HEK293 (cell line): ENCODE measurements at regions not wholly inside any gene's neighbourhood (a gene's known extent, or its start where the extent isn't known, plus 50 kb on each side); places are given as distances from the start of the nearest gene placed in this dataset.

Experiments
- CTCF ChIA-PET: fragments of 350-600 bp; formaldehyde crosslinking; extraction: SDS; loops from one replicate; lab custom pipeline; 2021; ENCODE audit warnings: antibody characterized with exemption; lab: Yijun Ruan, JAX
- POLR2A ChIA-PET: fragments of 300-600 bp; formaldehyde crosslinking; extraction: SDS; loops from one replicate; lab custom pipeline; 2020; ENCODE audit warnings: antibody characterized with exemption, inconsistent platforms; lab: Yijun Ruan, JAX
- H3K27ac ChIP-seq: fragments of 200-500 bp; sonication (Bioruptor generic); 2 replicates; pipeline ENCODE4 v1.5.1; 2014; ENCODE audit warnings: low read depth, low read length, control low read depth, inconsistent platforms; ENCODE audit errors: extremely low read depth
- H3K36me3 ChIP-seq, 2 experiments: fragments of 200-500 bp in 1 of 2; sonication (Bioruptor generic) in 1 of 2; 1 replicate in 1 of 2; 2 replicates in 1 of 2; pipeline ENCODE4 v1.5.1; 2014 to 2017; ENCODE audit warnings: inconsistent platforms in 2 of 2, low read length in 2 of 2; ENCODE audit not compliant: control insufficient read depth in 2 of 2, insufficient read depth in 1 of 2
- H3K4me1 ChIP-seq: fragments of 200-500 bp; sonication (Bioruptor generic); 2 replicates; pipeline ENCODE4 v1.5.1; 2014; ENCODE audit warnings: mild to moderate bottlenecking, low read length, inconsistent platforms; ENCODE audit not compliant: control insufficient read depth, insufficient read depth
- H3K4me3 ChIP-seq: 2 replicates; pipeline ENCODE4 v1.5.1; 2011; ENCODE audit warnings: low read depth, mild to moderate bottlenecking, control low read depth, low read length, moderate library complexity
- H3K9me3 ChIP-seq: fragments of 200-500 bp; sonication (Bioruptor generic); 2 replicates; pipeline ENCODE4 v1.5.1; 2014; ENCODE audit warnings: low read depth, low read length, inconsistent platforms; ENCODE audit not compliant: control insufficient read depth, insufficient read depth
- FEZF1 ChIP-seq: fragments of 450-650 bp; formaldehyde crosslinking; IDR thresholded peaks from 2 replicates; pipeline ENCODE4 v1.5.1; 2016; ENCODE audit warnings: missing biosample characterization, missing genetic modification characterization
- KLF7 ChIP-seq: fragments of 450-650 bp; formaldehyde crosslinking; IDR thresholded peaks from 2 replicates; pipeline ENCODE4 v1.5.1; 2016; ENCODE audit warnings: missing biosample characterization, missing genetic modification characterization, borderline replicate concordance
- KLF8 ChIP-seq: fragments of 450-650 bp; formaldehyde crosslinking; IDR thresholded peaks from 2 replicates; pipeline ENCODE4 v1.5.1; 2016; ENCODE audit warnings: missing biosample characterization, missing genetic modification characterization
- SP2 ChIP-seq: fragments of 450-650 bp; formaldehyde crosslinking; IDR thresholded peaks from 2 replicates; pipeline ENCODE4 v1.5.1; 2016; ENCODE audit warnings: missing biosample characterization, missing genetic modification characterization
- WT1 ChIP-seq: fragments of 450-650 bp; formaldehyde crosslinking; IDR thresholded peaks from 2 replicates; pipeline ENCODE4 v1.5.1; 2016; ENCODE audit warnings: missing biosample characterization, missing genetic modification characterization
- ZBTB7A ChIP-seq: fragments of 450-650 bp; formaldehyde crosslinking; IDR thresholded peaks from 2 replicates; pipeline ENCODE4 v1.5.1; 2016; ENCODE audit warnings: low read depth, missing biosample characterization, missing genetic modification characterization
- ZNF121 ChIP-seq: fragments of 450-650 bp; formaldehyde crosslinking; IDR thresholded peaks from 2 replicates; pipeline ENCODE4 v1.5.1; 2016; ENCODE audit warnings: missing biosample characterization, missing genetic modification characterization
- ZNF223 ChIP-seq: fragments of 450-650 bp; formaldehyde crosslinking; IDR thresholded peaks from 2 replicates; pipeline ENCODE4 v1.5.1; 2016; ENCODE audit warnings: missing biosample characterization, missing genetic modification characterization
- ZNF248 ChIP-seq: fragments of 450-650 bp; formaldehyde crosslinking; IDR thresholded peaks from 2 replicates; pipeline ENCODE4 v1.5.1; 2017; ENCODE audit warnings: missing biosample characterization, missing genetic modification characterization
- ZNF48 ChIP-seq: fragments of 450-650 bp; formaldehyde crosslinking; IDR thresholded peaks from 2 replicates; pipeline ENCODE4 v1.5.1; 2016; ENCODE audit warnings: missing biosample characterization, missing genetic modification characterization
- ZNF560 ChIP-seq: fragments of 450-650 bp; formaldehyde crosslinking; IDR thresholded peaks from 2 replicates; pipeline ENCODE4 v1.5.1; 2017; ENCODE audit warnings: missing biosample characterization, missing genetic modification characterization, borderline replicate concordance
- ZNF561 ChIP-seq: fragments of 450-650 bp; IDR thresholded peaks from 2 replicates; pipeline ENCODE4 v1.5.1; 2018; ENCODE audit warnings: missing biosample characterization, missing genetic modification characterization, borderline replicate concordance
- ZNF571 ChIP-seq: fragments of 450-650 bp; formaldehyde crosslinking; IDR thresholded peaks from 2 replicates; pipeline ENCODE4 v1.5.0; 2017; ENCODE audit warnings: missing biosample characterization, missing genetic modification characterization
- ZNF776 ChIP-seq: fragments of 450-650 bp; formaldehyde crosslinking; IDR thresholded peaks from 2 replicates; pipeline ENCODE4 v1.5.0; 2017; ENCODE audit warnings: missing biosample characterization, missing genetic modification characterization, borderline replicate concordance
- TF ChIP-seq, protein P1 (sequence below): fragments of 450-650 bp; formaldehyde crosslinking; IDR thresholded peaks from 2 replicates; pipeline ENCODE4; 2016; ENCODE audit warnings: missing biosample characterization, missing genetic modification characterization
- TF ChIP-seq, protein P2 (sequence below): fragments of 450-650 bp; formaldehyde crosslinking; IDR thresholded peaks from 2 replicates; pipeline ENCODE4 v1.5.1; 2016; ENCODE audit warnings: missing biosample characterization, missing genetic modification characterization
- TF ChIP-seq, protein P3 (sequence below): fragments of 450-650 bp; formaldehyde crosslinking; IDR thresholded peaks from 2 replicates; pipeline ENCODE4 v1.5.1; 2016; ENCODE audit warnings: missing biosample characterization, missing genetic modification characterization
- TF ChIP-seq, protein P4 (sequence below): fragments of 450-650 bp; formaldehyde crosslinking; IDR thresholded peaks from 2 replicates; pipeline ENCODE4 v1.5.1; 2016; ENCODE audit warnings: missing biosample characterization, missing genetic modification characterization
- TF ChIP-seq, protein P5 (sequence below): fragments of 450-650 bp; formaldehyde crosslinking; IDR thresholded peaks from 2 replicates; pipeline ENCODE4 v1.5.1; 2017; ENCODE audit warnings: missing biosample characterization, missing genetic modification characterization
- TF ChIP-seq, protein P6 (sequence below): fragments of 450-650 bp; formaldehyde crosslinking; IDR thresholded peaks from 2 replicates; pipeline ENCODE4 v1.5.1; 2017; ENCODE audit warnings: missing biosample characterization, mild to moderate bottlenecking, missing genetic modification characterization, moderate library complexity
- TF ChIP-seq, protein P7 (sequence below): fragments of 450-650 bp; formaldehyde crosslinking; IDR thresholded peaks from 2 replicates; pipeline ENCODE4 v1.5.1; 2016; ENCODE audit warnings: missing biosample characterization, missing genetic modification characterization

DNA sequence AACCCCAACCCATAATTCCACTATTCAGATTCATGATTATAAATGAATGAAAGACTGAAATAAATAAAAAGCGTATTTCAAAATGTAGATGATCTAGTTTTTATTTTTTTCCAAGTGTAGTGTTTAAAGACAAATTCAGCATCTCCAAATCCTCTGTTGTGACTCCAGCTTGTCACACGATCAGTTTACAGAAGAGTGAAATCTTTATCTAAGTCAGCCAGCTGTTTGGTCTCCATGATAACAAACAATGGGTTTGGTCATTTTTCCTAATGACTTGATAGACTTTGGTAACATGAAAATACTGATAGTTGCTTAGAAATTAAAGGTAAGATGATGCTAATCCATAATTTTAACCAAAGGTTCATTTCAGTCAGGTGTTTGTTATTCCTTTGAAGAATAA, 114.5 kb upstream of the RASSF8 start:
- H3K36me3 ChIP-seq: no peaks in the 10 kb centered on the region
- TF ChIP-seq FEZF1 (tag by site-specific recombination): no peak
- TF ChIP-seq KLF8 (tag by site-specific recombination): no peak
- TF ChIP-seq ZNF223 (tag by site-specific recombination): no peak
- TF ChIP-seq ZBTB7A (tag by site-specific recombination): no peak
- no peak for TF ChIP-seq ZNF776 (tag by site-specific recombination)
- TF ChIP-seq, protein P1, sequence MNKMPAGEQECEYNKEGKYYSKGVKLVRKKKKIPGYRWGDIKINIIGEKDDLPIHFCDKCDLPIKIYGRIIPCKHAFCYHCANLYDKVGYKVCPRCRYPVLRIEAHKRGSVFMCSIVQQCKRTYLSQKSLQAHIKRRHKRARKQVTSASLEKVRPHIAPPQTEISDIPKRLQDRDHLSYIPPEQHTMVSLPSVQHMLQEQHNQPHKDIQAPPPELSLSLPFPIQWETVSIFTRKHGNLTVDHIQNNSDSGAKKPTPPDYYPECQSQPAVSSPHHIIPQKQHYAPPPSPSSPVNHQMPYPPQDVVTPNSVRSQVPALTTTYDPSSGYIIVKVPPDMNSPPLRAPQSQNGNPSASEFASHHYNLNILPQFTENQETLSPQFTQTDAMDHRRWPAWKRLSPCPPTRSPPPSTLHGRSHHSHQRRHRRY (tag by site-specific recombination): no peak
- no peak for TF ChIP-seq ZNF571 (tag by site-specific recombination)
- TF ChIP-seq ZNF561 (tag by site-specific recombination): no peak
- TF ChIP-seq, protein P2, sequence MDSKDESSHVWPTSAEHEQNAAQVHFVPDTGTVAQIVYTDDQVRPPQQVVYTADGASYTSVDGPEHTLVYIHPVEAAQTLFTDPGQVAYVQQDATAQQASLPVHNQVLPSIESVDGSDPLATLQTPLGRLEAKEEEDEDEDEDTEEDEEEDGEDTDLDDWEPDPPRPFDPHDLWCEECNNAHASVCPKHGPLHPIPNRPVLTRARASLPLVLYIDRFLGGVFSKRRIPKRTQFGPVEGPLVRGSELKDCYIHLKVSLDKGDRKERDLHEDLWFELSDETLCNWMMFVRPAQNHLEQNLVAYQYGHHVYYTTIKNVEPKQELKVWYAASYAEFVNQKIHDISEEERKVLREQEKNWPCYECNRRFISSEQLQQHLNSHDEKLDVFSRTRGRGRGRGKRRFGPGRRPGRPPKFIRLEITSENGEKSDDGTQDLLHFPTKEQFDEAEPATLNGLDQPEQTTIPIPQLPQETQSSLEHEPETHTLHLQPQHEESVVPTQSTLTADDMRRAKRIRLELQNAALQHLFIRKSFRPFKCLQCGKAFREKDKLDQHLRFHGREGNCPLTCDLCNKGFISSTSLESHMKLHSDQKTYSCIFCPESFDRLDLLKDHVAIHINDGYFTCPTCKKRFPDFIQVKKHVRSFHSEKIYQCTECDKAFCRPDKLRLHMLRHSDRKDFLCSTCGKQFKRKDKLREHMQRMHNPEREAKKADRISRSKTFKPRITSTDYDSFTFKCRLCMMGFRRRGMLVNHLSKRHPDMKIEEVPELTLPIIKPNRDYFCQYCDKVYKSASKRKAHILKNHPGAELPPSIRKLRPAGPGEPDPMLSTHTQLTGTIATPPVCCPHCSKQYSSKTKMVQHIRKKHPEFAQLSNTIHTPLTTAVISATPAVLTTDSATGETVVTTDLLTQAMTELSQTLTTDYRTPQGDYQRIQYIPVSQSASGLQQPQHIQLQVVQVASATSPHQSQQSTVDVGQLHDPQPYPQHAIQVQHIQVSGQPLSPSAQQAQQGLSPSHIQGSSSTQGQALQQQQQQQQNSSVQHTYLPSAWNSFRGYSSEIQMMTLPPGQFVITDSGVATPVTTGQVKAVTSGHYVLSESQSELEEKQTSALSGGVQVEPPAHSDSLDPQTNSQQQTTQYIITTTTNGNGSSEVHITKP: no peak
- TF ChIP-seq ZNF560 (tag by site-specific recombination): no peak
- no peak for TF ChIP-seq ZNF248 (tag by site-specific recombination)
- TF ChIP-seq KLF7 (tag by site-specific recombination): no peak
- TF ChIP-seq ZNF121 (tag by site-specific recombination): no peak
- no peak for TF ChIP-seq ZNF48 (tag by site-specific recombination)
- TF ChIP-seq, protein P3, sequence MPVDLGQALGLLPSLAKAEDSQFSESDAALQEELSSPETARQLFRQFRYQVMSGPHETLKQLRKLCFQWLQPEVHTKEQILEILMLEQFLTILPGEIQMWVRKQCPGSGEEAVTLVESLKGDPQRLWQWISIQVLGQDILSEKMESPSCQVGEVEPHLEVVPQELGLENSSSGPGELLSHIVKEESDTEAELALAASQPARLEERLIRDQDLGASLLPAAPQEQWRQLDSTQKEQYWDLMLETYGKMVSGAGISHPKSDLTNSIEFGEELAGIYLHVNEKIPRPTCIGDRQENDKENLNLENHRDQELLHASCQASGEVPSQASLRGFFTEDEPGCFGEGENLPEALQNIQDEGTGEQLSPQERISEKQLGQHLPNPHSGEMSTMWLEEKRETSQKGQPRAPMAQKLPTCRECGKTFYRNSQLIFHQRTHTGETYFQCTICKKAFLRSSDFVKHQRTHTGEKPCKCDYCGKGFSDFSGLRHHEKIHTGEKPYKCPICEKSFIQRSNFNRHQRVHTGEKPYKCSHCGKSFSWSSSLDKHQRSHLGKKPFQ: no peak
- TF ChIP-seq, all 188 proteins: peak for 0
- no peak overlapping the region for H3K27ac ChIP-seq
- H3K4me1 ChIP-seq: peaks cover 5% of the 10 kb centered on the region
- no peak overlapping the region for H3K4me3 ChIP-seq
- ChIA-PET POLR2A (no interaction called here), CTCF (interaction anchor here (0.6 kb wide), 1 partner anchor 220 kb away, joined by 3 read pairs; no protein-coding TSS in a partner anchor)
- no peaks in the 10 kb centered on the region for H3K9me3 ChIP-seq

DNA sequence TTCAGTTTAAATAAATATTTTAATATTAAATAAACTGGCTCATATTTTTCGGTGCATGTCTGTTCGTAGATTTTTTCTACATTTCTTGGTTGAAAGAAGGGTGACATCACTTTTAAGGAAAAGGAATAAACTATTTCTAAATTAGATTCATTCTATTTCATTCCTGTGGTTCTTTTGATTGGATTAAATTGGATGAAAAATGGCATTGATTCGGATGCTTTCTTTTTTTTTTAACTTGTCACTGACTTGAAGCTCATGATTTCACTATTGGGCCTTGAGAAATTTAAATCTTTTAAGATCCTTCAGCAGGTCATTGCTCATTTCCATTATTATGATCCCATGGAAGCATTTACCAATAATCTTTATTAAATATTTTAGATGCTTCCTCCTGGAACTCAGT, 113.1 kb upstream of the RASSF8 start:
- no peak overlapping the region for H3K4me3 ChIP-seq
- ChIA-PET POLR2A (no interaction called here), CTCF (no interaction called here)
- no peak overlapping the region for H3K27ac ChIP-seq
- H3K4me1 ChIP-seq: peaks cover 5% of the 10 kb centered on the region
- no peaks in the 10 kb centered on the region for H3K9me3 ChIP-seq
- H3K36me3 ChIP-seq: no peaks in the 10 kb centered on the region
- TF ChIP-seq, protein P4, sequence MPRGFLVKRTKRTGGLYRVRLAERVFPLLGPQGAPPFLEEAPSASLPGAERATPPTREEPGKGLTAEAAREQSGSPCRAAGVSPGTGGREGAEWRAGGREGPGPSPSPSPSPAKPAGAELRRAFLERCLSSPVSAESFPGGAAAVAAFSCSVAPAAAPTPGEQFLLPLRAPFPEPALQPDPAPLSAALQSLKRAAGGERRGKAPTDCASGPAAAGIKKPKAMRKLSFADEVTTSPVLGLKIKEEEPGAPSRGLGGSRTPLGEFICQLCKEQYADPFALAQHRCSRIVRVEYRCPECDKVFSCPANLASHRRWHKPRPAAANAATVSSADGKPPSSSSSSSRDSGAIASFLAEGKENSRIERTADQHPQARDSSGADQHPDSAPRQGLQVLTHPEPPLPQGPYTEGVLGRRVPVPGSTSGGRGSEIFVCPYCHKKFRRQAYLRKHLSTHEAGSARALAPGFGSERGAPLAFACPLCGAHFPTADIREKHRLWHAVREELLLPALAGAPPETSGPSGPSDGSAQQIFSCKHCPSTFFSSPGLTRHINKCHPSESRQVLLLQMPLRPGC: no peak
- TF ChIP-seq, protein P5, sequence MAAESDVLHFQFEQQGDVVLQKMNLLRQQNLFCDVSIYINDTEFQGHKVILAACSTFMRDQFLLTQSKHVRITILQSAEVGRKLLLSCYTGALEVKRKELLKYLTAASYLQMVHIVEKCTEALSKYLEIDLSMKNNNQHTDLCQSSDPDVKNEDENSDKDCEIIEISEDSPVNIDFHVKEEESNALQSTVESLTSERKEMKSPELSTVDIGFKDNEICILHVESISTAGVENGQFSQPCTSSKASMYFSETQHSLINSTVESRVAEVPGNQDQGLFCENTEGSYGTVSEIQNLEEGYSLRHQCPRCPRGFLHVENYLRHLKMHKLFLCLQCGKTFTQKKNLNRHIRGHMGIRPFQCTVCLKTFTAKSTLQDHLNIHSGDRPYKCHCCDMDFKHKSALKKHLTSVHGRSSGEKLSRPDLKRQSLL (tag by site-specific recombination): no peak
- no peak for TF ChIP-seq SP2 (tag by site-specific recombination)
- TF ChIP-seq, protein P6, sequence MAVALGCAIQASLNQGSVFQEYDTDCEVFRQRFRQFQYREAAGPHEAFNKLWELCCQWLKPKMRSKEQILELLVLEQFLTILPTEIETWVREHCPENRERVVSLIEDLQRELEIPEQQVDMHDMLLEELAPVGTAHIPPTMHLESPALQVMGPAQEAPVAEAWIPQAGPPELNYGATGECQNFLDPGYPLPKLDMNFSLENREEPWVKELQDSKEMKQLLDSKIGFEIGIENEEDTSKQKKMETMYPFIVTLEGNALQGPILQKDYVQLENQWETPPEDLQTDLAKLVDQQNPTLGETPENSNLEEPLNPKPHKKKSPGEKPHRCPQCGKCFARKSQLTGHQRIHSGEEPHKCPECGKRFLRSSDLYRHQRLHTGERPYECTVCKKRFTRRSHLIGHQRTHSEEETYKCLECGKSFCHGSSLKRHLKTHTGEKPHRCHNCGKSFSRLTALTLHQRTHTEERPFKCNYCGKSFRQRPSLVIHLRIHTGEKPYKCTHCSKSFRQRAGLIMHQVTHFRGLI (tag by site-specific recombination): no peak
- TF ChIP-seq, protein P7, sequence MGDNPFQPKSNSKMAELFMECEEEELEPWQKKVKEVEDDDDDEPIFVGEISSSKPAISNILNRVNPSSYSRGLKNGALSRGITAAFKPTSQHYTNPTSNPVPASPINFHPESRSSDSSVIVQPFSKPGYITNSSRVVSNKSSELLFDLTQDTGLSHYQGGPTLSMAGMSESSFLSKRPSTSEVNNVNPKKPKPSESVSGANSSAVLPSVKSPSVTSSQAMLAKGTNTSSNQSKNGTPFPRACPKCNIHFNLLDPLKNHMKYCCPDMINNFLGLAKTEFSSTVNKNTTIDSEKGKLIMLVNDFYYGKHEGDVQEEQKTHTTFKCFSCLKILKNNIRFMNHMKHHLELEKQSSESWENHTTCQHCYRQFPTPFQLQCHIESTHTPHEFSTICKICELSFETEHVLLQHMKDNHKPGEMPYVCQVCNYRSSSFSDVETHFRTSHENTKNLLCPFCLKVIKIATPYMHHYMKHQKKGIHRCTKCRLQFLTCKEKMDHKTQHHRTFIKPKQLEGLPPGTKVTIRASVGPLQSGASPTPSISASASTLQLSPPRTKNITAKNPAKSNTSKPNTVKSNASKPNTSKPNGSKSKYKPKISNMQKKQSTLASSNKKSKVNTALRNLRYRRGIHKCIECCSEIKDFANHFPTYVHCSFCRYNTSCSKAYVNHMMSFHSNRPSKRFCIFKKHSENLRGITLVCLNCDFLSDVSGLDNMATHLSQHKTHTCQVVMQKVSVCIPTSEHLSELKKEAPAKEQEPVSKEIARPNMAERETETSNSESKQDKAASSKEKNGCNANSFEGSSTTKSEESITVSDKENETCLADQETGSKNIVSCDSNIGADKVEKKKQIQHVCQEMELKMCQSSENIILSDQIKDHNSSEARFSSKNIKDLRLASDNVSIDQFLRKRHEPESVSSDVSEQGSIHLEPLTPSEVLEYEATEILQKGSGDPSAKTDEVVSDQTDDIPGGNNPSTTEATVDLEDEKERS (tag by site-specific recombination): no peak
- TF ChIP-seq WT1 (tag by site-specific recombination): no peak
